ENCODE measurements at regions not wholly inside any gene's neighbourhood (a gene's known extent, or its start where the extent isn't known, plus 50 kb on each side); places are given as distances from the start of the nearest gene placed in this dataset.

- Mint-ChIP-seq H3K9me3 (ENCODE audit: unreplicated experiment) (peaks cover 4% of the 10 kb centered on the region), H3K4me3 (ENCODE audit: unreplicated experiment) (no peak overlapping the region), H3K36me3 (ENCODE audit: low read depth, unreplicated experiment) (no peaks in the 10 kb centered on the region), H3K27ac (ENCODE audit: unreplicated experiment) (no peak overlapping the region), H3K27me3 (ENCODE audit: low read depth, unreplicated experiment) (no peaks in the 10 kb centered on the region), H3K4me1 (ENCODE audit: low read depth, unreplicated experiment) (no peaks in the 10 kb centered on the region)
- no peak overlapping the region for H3K9ac ChIP-seq (ENCODE audit: low read length)
- no peaks in the 10 kb centered on the region for H3K9me3 ChIP-seq (ENCODE audit: insufficient read depth, low read depth, low read length)
- FAIRE-seq, result no peak
- H3K27ac ChIP-seq (ENCODE audit: low read depth, low read length), result no peak overlapping the region
- no peaks in the 10 kb centered on the region for H3K4me1 ChIP-seq (ENCODE audit: insufficient read depth, low read length)
- H4K20me1 ChIP-seq (ENCODE audit: insufficient read depth, low read length), result no peaks in the 10 kb centered on the region
- no peak overlapping the region for H3K4me3 ChIP-seq (ENCODE audit: insufficient read depth, low read depth, low read length)
- H3K4me2 ChIP-seq (ENCODE audit: low read length), result no peak overlapping the region
- no peaks in the 10 kb centered on the region for H3K36me3 ChIP-seq (ENCODE audit: insufficient read depth, low read length)
- no peak overlapping the region for H2AFZ ChIP-seq (ENCODE audit: low read depth, low read length)
- no peak for DNase-seq (ENCODE audit: low read depth)
- H3K27me3 ChIP-seq (ENCODE audit: insufficient read depth, low read length), result no peaks in the 10 kb centered on the region
- H3K79me2 ChIP-seq (ENCODE audit: insufficient read depth, low read length), result no peaks in the 10 kb centered on the region
- TF ChIP-seq CTCF (IDR thresholded peaks at IDR 0.05; ENCODE audit: insufficient read depth, low read depth, low read length) (no peak), EZH2 (IDR thresholded peaks at IDR 0.05; ENCODE audit: insufficient read depth, low read length) (no peak)
These were observed 342.4 kb upstream of the CD180 start for GRCh38 chr5:67538855-67539506.

GRCh38 chr5:67537439-67538148, 341.0 kb upstream of the CD180 start:
- Histone ChIP-seq H3K79me2 (ENCODE audit: insufficient read depth, low read length) (no peaks in the 10 kb centered on the region), H2AFZ (ENCODE audit: low read depth, low read length) (no peak overlapping the region), H3K4me3 (ENCODE audit: insufficient read depth, low read depth, low read length) (no peak overlapping the region), H3K27ac (ENCODE audit: low read depth, low read length) (no peak overlapping the region), H3K27me3 (ENCODE audit: insufficient read depth, low read length) (no peaks in the 10 kb centered on the region), H3K4me2 (ENCODE audit: low read length) (peak overlapping the region; percentile 35), H3K4me1 (ENCODE audit: insufficient read depth, low read length) (no peaks in the 10 kb centered on the region), H3K9me3 (ENCODE audit: insufficient read depth, low read depth, low read length) (no peaks in the 10 kb centered on the region), H4K20me1 (ENCODE audit: insufficient read depth, low read length) (no peaks in the 10 kb centered on the region), H3K9ac (ENCODE audit: low read length) (no peak overlapping the region), H3K36me3 (ENCODE audit: insufficient read depth, low read length) (no peaks in the 10 kb centered on the region)
- H3K27me3 Mint-ChIP-seq (ENCODE audit: low read depth, unreplicated experiment), result no peaks in the 10 kb centered on the region
- no peaks in the 10 kb centered on the region for H3K36me3 Mint-ChIP-seq (ENCODE audit: low read depth, unreplicated experiment)
- H3K9me3 Mint-ChIP-seq (ENCODE audit: unreplicated experiment), result peaks cover 4% of the 10 kb centered on the region
- TF ChIP-seq CTCF (IDR thresholded peaks at IDR 0.05; ENCODE audit: insufficient read depth, low read depth, low read length), result no peak
- TF ChIP-seq EZH2 (IDR thresholded peaks at IDR 0.05; ENCODE audit: insufficient read depth, low read length), result no peak
- FAIRE-seq (no peak), DNase-seq (ENCODE audit: low read depth) (no peak)
- no peak overlapping the region for H3K4me3 Mint-ChIP-seq (ENCODE audit: unreplicated experiment)
- no peaks in the 10 kb centered on the region for H3K4me1 Mint-ChIP-seq (ENCODE audit: low read depth, unreplicated experiment)
- no peak overlapping the region for H3K27ac Mint-ChIP-seq (ENCODE audit: unreplicated experiment)

GRCh38 chr5:67536866-67537265, 340.3 kb upstream of the CD180 start:
- no peaks in the 10 kb centered on the region for H3K27me3 Mint-ChIP-seq (ENCODE audit: low read depth, unreplicated experiment)
- Histone ChIP-seq H3K9me3 (ENCODE audit: insufficient read depth, low read depth, low read length) (no peaks in the 10 kb centered on the region), H3K36me3 (ENCODE audit: insufficient read depth, low read length) (no peaks in the 10 kb centered on the region), H3K4me3 (ENCODE audit: insufficient read depth, low read depth, low read length) (no peak overlapping the region), H3K79me2 (ENCODE audit: insufficient read depth, low read length) (no peaks in the 10 kb centered on the region), H2AFZ (ENCODE audit: low read depth, low read length) (no peak overlapping the region), H3K9ac (ENCODE audit: low read length) (no peak overlapping the region), H3K4me1 (ENCODE audit: insufficient read depth, low read length) (no peaks in the 10 kb centered on the region), H4K20me1 (ENCODE audit: insufficient read depth, low read length) (no peaks in the 10 kb centered on the region), H3K27ac (ENCODE audit: low read depth, low read length) (no peak overlapping the region), H3K4me2 (ENCODE audit: low read length) (no peak overlapping the region), H3K27me3 (ENCODE audit: insufficient read depth, low read length) (no peaks in the 10 kb centered on the region)
- H3K9me3 Mint-ChIP-seq (ENCODE audit: unreplicated experiment), result peaks cover 4% of the 10 kb centered on the region
- H3K4me1 Mint-ChIP-seq (ENCODE audit: low read depth, unreplicated experiment), result no peaks in the 10 kb centered on the region
- no peak for FAIRE-seq
- no peaks in the 10 kb centered on the region for H3K36me3 Mint-ChIP-seq (ENCODE audit: low read depth, unreplicated experiment)
- DNase-seq (ENCODE audit: low read depth), result no peak
- no peak overlapping the region for H3K27ac Mint-ChIP-seq (ENCODE audit: unreplicated experiment)
- no peak for TF ChIP-seq EZH2 (IDR thresholded peaks at IDR 0.05; ENCODE audit: insufficient read depth, low read length)
- TF ChIP-seq CTCF (IDR thresholded peaks at IDR 0.05; ENCODE audit: insufficient read depth, low read depth, low read length), result no peak
- H3K4me3 Mint-ChIP-seq (ENCODE audit: unreplicated experiment), result no peak overlapping the region

Measured in astrocyte (in vitro differentiated cells and primary cell).